Activated CD4-positive, alpha-beta T cell treated with anti-CD3 and anti-CD28 coated beads, Interleukin-2, amount 10 ng/mL, durations not matched to agents 7 days and 5 days (primary cell): ENCODE measurements at regions not wholly inside any gene's neighbourhood (a gene's known extent, or its start where the extent isn't known, plus 50 kb on each side); places are given as distances from the start of the nearest gene placed in this dataset.

Source experiments
- CTCF ChIA-PET: fragments of 350-600 bp; sonication (Branson Sonifier 250); formaldehyde crosslinking; loops from one replicate; lab custom pipeline; 2021; ENCODE audit warnings: antibody characterized with exemption; lab: Charles Lee
- POLR2A ChIA-PET: fragments of 350-600 bp; sonication (Branson Sonifier 250); formaldehyde crosslinking; loops from one replicate; lab custom pipeline; 2021; ENCODE audit warnings: antibody characterized with exemption; lab: Charles Lee
- DNase-seq: peaks from one replicate; pipeline ENCODE4 v3.0.0-alpha.2; 2020
- H3K27ac Mint-ChIP-seq: one replicate; pipeline ENCODE4 v1.8.0; 2021; ENCODE audit warnings: mild to moderate bottlenecking, moderate library complexity, mixed read lengths
- H3K27me3 Mint-ChIP-seq: one replicate; pipeline ENCODE4 v1.8.0; 2021; ENCODE audit warnings: mixed read lengths
- H3K36me3 Mint-ChIP-seq: one replicate; pipeline ENCODE4 v1.8.0; 2021; ENCODE audit warnings: low read depth, mixed read lengths
- H3K4me1 Mint-ChIP-seq: one replicate; pipeline ENCODE4 v1.8.0; 2021; ENCODE audit warnings: mixed read lengths
- H3K4me3 Mint-ChIP-seq: one replicate; pipeline ENCODE4 v1.8.0; 2021; ENCODE audit warnings: mild to moderate bottlenecking, moderate library complexity, mixed read lengths
- H3K9me3 Mint-ChIP-seq: one replicate; pipeline ENCODE4 v1.8.0; 2021; ENCODE audit warnings: mixed read lengths

DNA sequence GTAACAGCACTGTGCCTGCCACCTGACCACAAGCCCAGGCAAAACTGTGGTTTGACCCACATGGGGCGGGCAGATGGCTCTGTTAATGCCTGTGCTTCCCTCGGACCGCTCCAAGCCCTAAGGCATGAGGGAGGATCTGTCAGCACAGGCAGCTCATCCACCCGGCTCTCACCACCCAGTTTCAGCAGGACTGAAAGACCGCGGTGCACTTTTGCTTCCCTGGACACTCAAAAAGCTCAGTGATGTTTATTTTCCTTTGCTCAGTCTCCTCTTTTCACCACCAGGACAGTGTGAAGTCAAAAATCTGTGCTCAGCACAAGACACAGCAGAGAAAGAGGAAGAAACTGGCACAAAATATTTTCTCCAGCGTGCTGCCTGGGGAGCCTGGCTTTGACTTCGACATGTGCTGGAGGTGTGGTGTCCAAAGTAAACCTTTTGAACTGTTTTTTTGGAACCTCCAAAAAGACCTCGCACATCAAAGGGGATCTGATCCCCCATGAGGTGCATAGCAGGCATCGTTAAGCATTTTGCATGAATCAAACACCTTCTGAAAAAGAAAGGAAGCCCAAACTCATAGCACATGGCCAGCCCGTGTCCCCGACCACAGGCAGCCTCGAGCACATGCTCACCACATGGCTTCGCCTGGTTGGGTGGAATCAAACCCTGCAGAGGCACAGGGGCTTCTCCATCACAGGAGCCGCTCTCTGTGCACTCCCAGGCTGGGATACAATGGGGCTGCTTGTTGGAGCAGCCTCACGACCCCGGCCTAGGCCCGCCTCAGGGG is 441.7 kb upstream of the JARID2 start:
- Mint-ChIP-seq H3K4me1 (no peaks in the 10 kb centered on the region), H3K27me3 (no peaks in the 10 kb centered on the region), H3K4me3 (no peak overlapping the region), H3K9me3 (peaks cover 19% of the 10 kb centered on the region), H3K36me3 (peaks cover 11% of the 10 kb centered on the region), H3K27ac (no peak overlapping the region)
- ChIA-PET POLR2A (no interaction called here), CTCF (interaction anchor here (0.6 kb wide), 1 partner anchor 269 kb away, joined by 3 read pairs; no protein-coding TSS in a partner anchor)
- no peak for DNase-seq

DNA sequence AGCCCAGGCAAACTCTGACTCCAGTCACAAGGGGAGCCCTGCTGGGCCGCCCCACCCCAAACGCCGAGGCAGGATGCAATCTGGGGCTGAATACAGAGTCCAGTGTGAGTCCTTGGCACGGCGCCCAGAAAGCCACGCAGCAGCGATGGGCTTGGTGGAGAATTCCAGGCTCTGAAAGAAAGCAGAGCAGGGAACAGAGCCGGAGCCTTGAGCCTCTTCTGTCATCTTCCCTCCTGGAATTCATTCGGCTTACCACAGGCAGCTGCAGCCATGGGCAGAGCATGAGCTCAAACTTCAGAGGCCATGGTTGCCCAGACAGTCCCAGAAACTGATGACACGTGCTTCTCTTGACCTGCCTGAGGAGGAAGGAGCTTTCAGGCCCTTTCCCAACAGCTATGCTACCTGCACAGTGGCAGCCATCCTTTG is 441.1 kb upstream of the JARID2 start:
- POLR2A ChIA-PET, result no interaction called here
- Mint-ChIP-seq H3K9me3 (peaks cover 19% of the 10 kb centered on the region), H3K4me3 (no peak overlapping the region), H3K4me1 (no peaks in the 10 kb centered on the region), H3K36me3 (peaks cover 11% of the 10 kb centered on the region), H3K27me3 (no peaks in the 10 kb centered on the region), H3K27ac (no peak overlapping the region)
- DNase-seq, result no peak
- CTCF ChIA-PET, result interaction anchor here (0.6 to 1.2 kb wide), 2 partner anchors 15 to 428 kb away, joined by 3 to 5 read pairs; no protein-coding TSS in a partner anchor

DNA sequence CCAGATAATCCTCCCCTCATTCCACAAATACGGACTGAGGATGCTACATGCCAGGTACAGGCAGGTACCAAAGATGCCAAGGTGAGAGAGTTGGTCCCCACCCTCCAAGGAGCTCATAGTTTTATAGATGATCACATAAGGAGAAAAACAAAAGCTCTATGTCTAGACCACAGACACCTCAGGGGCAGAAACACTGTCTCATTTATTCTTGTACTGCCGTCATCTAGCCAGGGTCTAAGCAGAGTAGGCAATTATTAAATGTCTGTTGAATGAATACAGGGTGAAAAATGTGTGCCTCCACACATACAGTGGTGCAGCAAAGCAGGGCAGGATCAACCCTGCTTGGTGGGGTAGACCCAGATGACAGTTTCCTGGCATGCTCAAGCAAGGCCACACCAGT is 439.8 kb upstream of the JARID2 start:
- ChIA-PET CTCF (interaction anchor here (1.2 kb wide), 1 partner anchor 17 kb away, joined by 5 read pairs; no protein-coding TSS in a partner anchor), POLR2A (no interaction called here)
- no peaks in the 10 kb centered on the region for H3K27me3 Mint-ChIP-seq
- no peak overlapping the region for H3K27ac Mint-ChIP-seq
- H3K36me3 Mint-ChIP-seq, result peaks cover 11% of the 10 kb centered on the region
- no peaks in the 10 kb centered on the region for H3K4me1 Mint-ChIP-seq
- no peak overlapping the region for H3K4me3 Mint-ChIP-seq
- no peak for DNase-seq
- peaks cover 19% of the 10 kb centered on the region for H3K9me3 Mint-ChIP-seq

DNA sequence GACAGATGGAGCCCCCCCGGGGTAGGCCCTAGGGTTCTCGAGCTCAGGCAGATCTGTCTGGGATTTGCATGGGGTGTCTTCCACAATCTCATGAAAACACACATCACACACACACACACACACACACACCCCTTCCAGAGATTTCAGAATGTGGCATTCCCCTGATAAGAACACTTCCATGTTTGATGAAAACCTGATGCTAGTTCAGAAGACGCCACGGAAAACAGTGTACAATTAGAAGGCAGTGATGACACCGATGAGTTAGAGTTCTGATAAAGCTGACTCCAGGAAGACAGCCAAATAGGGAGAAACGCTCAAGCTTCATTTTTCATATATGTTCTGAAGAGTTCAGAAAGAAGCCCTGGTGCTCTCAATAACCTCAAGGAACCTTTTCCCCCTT is 438.7 kb upstream of the JARID2 start:
- CTCF ChIA-PET, result interaction anchor here (0.6 to 1.5 kb wide), 3 partner anchors 16 to 320 kb away, joined by 3 to 5 read pairs (median 3); no protein-coding TSS in a partner anchor
- POLR2A ChIA-PET, result no interaction called here
- no peaks in the 10 kb centered on the region for H3K27me3 Mint-ChIP-seq

DNA sequence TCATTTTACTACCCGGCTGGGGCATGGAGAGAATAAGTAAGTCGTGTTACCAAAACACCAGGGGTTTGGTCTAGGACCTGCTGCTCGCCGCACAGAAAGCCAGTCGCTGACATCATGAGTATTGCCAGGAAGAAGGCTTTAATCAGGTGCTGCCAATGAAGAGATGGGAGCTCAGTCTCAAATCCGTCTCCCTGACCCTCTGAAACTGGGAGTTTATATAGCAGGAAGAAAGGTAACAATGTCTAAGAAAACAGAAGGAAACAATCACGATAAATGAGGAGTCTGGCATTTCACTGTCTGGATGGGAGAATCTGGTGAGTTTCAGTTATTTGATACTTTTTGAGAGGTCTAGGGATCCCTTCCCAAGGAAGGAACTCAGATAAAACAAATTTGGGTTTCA is 437.9 kb upstream of the JARID2 start:
- Mint-ChIP-seq H3K9me3 (peaks cover 19% of the 10 kb centered on the region), H3K4me3 (no peak overlapping the region), H3K27ac (no peak overlapping the region), H3K36me3 (peaks cover 11% of the 10 kb centered on the region), H3K27me3 (no peaks in the 10 kb centered on the region), H3K4me1 (no peaks in the 10 kb centered on the region)
- ChIA-PET POLR2A (no interaction called here), CTCF (interaction anchor here (0.6 to 1.5 kb wide), 2 partner anchors 21 to 1031 kb away, joined by 3 read pairs; no protein-coding TSS in a partner anchor)
- no peak for DNase-seq

More for the DNA sequence above, 438.7 kb upstream of the JARID2 start:
- Mint-ChIP-seq H3K4me1 (no peaks in the 10 kb centered on the region), H3K27ac (no peak overlapping the region), H3K9me3 (peaks cover 19% of the 10 kb centered on the region), H3K36me3 (peaks cover 11% of the 10 kb centered on the region), H3K4me3 (no peak overlapping the region)
- no peak for DNase-seq

DNA sequence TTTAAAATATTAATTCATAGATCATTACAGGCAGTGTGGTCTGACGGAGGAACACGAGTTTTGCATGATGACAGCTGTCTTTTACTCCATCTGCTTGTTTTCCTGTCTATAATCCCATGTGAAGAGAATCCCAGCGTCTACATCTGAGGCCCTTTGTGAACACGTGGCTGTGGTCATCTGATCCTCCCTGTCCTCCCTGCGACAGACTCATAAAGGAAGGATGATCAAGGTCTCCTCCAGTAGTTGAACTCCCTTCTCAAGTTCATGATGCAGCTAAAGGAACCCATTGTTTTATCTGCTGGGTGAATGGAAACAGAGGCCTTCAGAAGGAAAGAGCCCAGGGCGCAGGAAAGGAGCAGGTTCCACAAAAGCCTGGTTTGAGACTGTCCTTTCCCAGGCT is 435.8 kb upstream of the JARID2 start:
- H3K27ac Mint-ChIP-seq, result no peak overlapping the region
- DNase-seq, result no peak
- POLR2A ChIA-PET, result no interaction called here
- H3K27me3 Mint-ChIP-seq, result no peaks in the 10 kb centered on the region
- H3K36me3 Mint-ChIP-seq, result peaks cover 11% of the 10 kb centered on the region
- H3K4me1 Mint-ChIP-seq, result no peaks in the 10 kb centered on the region
- CTCF ChIA-PET, result no interaction called here
- no peak overlapping the region for H3K4me3 Mint-ChIP-seq
- peaks cover 19% of the 10 kb centered on the region for H3K9me3 Mint-ChIP-seq

DNA sequence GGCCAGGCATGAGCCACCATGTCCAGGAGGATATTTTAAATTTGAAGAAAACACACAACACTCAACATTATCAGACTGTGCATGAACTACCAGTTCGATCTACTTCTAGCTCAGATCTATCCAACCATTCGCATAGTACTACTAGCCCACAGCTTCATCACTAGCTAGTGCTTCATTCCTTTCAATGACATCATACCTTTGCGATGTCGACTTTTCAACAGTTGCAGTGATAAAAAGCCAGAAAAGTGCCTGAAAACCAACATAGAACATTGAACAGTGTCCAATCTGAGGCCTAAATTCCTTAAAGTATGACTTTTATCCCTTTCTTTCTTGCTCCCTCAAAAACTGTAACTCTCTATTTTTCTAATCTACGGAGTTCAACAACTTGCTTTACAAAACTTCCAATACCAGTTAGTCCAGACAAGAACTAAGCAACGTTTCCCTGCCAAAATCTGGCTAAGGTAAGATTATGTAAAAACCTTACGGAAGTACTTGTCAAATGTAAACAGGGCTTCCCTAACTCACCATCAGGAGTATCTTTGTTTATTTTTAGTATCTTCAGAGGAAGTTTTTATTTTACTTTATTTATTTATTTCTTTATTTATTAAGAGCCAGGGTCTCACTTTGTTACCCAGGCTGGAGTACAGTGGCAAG is 434.0 kb upstream of the JARID2 start:
- Mint-ChIP-seq H3K27ac (no peak overlapping the region), H3K27me3 (no peaks in the 10 kb centered on the region), H3K4me1 (no peaks in the 10 kb centered on the region), H3K9me3 (peaks cover 9% of the 10 kb centered on the region), H3K4me3 (no peak overlapping the region), H3K36me3 (peaks cover 8% of the 10 kb centered on the region)
- DNase-seq, result no peak
- ChIA-PET POLR2A (no interaction called here), CTCF (interaction anchor here (0.5 to 0.8 kb wide), 2 partner anchors 11 to 20 kb away, joined by 3 read pairs; no protein-coding TSS in a partner anchor)

DNA sequence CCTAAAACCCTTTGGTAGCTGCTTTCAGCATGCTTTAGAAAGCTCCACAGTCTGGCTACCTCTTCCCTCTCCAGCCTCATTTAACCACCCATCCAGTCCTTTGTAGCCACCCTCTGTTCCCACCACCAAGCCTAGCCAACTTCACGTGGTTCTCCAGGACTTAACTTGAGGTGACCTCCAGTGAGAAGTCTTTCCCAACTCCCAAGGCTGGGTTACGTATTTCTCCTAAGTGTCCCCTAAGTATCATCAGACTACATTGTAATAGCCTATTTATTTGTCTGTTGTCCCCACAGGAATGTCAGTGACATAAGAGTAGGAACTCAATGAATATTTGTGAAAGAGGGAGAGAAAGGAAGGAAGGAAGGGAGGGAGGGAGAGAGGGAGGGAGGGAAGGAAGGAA is 431.9 kb upstream of the JARID2 start:
- no peak overlapping the region for H3K4me3 Mint-ChIP-seq
- peaks cover 3% of the 10 kb centered on the region for H3K9me3 Mint-ChIP-seq
- no peaks in the 10 kb centered on the region for H3K27me3 Mint-ChIP-seq
- peaks cover 3% of the 10 kb centered on the region for H3K36me3 Mint-ChIP-seq
- H3K27ac Mint-ChIP-seq, result no peak overlapping the region
- ChIA-PET CTCF (no interaction called here), POLR2A (no interaction called here)
- no peak for DNase-seq
- H3K4me1 Mint-ChIP-seq, result no peaks in the 10 kb centered on the region

DNA sequence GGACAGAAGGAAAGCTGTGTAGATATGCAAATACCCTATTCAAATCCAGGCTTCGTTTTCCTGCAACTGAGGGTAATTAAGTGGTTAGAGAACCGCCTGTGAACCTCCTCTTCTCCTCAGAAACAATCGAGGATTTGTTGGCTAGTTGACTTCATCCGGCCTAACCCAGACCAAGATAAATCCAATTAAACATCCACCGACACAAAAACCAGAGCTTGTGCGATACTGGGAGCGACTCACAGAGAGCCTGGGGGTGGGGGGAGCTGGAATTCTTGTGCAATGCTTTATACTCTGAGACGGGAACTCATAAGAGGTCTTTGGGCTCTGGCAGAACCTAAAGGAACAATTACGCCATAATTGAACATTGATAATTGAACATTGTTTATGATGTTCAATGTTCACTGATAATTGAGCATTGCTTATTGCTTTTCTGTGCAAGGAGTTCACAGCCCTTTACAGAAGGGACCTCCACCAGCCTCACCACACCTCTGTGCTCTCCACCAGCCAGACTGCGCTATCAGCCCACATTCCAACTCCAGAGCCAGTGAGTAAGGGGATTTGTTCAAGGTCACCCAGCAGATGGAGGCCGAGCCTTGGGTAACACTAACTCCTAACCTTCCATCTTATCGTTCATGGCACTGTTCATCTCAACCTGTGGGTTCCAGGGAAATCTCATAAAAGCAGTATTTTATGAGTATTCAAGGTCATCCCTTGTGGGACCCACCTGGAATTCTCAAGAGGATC is 429.6 kb upstream of the JARID2 start:
- H3K36me3 Mint-ChIP-seq, result peaks cover 8% of the 10 kb centered on the region
- no peaks in the 10 kb centered on the region for H3K27me3 Mint-ChIP-seq
- no peak overlapping the region for H3K27ac Mint-ChIP-seq
- H3K4me3 Mint-ChIP-seq, result no peak overlapping the region
- ChIA-PET CTCF (no interaction called here), POLR2A (no interaction called here)
- peaks cover 5% of the 10 kb centered on the region for H3K4me1 Mint-ChIP-seq
- no peak for DNase-seq
- peaks cover 11% of the 10 kb centered on the region for H3K9me3 Mint-ChIP-seq

DNA sequence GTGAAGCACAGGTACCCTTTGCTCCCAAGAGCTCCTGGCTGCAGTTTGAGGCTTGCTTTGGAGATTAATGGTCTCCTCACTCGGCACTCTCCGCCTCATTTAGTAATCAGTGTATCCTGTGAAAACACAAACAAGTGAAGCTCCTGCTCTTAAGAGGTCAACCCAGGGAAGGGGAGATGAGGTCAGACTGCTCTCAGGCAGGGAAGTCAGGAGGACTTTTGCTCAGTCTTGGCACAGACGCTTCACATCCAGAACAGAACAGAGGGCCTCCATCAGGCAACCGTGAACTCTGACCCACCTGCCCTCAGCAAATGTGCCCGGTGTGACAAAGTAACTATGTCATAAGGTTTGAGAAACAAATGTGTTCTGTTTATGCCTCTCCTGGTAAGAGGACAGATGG is 428.8 kb upstream of the JARID2 start:
- ChIA-PET CTCF (no interaction called here), POLR2A (no interaction called here)
- Mint-ChIP-seq H3K9me3 (peaks cover 11% of the 10 kb centered on the region), H3K27me3 (no peaks in the 10 kb centered on the region), H3K4me3 (no peak overlapping the region), H3K27ac (no peak overlapping the region), H3K36me3 (peaks cover 8% of the 10 kb centered on the region), H3K4me1 (peaks cover 5% of the 10 kb centered on the region)
- DNase-seq, result no peak

DNA sequence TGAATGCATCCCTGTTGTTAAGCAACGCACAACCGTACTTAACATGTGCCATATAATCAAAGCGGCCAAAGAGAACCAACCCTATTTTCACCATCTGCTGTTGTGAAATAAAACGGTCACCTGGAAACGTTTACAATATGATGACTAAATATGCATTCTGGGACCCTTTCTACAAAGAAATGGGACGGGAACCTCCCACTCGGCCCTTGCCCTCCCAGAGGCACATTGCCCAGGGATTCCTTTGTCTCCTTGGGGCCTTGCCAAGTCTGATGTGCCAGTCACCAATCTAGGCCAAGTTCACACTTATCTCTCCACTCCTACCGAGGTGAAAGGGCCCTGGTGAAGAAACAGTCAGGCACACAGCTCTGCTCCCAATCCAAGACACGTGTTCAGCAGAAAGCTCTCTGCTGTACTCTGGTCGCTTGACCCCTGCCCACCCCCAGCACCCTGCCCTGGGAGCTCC is 427.4 kb upstream of the JARID2 start:
- Mint-ChIP-seq H3K36me3 (peaks cover 8% of the 10 kb centered on the region), H3K27me3 (no peaks in the 10 kb centered on the region), H3K9me3 (peaks cover 11% of the 10 kb centered on the region), H3K27ac (no peak overlapping the region), H3K4me3 (no peak overlapping the region), H3K4me1 (peaks cover 5% of the 10 kb centered on the region)
- DNase-seq, result no peak
- CTCF ChIA-PET, result interaction anchor here (1.0 kb wide), 1 partner anchor 17 kb away, joined by 3 read pairs; no protein-coding TSS in a partner anchor
- POLR2A ChIA-PET, result no interaction called here

DNA sequence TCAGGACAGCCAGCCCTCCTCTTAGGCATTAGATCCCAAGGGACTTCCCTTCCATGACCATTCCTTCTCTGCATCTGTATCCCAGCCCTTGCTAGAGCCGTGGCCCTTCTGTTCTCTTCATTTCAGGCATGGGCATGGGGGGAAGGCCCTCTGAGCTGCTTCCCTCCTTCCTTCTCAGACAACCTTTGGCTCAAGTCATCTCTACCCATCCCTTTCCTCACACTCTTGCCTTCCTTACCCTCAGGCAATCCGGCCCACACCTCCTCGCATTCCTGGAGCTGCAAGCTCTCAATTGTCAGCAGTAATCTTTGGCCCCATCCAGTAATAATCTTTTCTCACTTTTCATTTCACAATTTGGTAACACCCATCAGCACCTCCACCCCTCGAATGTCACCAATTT is 426.9 kb upstream of the JARID2 start:
- ChIA-PET CTCF (interaction anchor here (1.0 kb wide), 1 partner anchor 17 kb away, joined by 3 read pairs; no protein-coding TSS in a partner anchor), POLR2A (no interaction called here)
- no peak for DNase-seq
- no peak overlapping the region for H3K27ac Mint-ChIP-seq
- H3K4me1 Mint-ChIP-seq, result peaks cover 5% of the 10 kb centered on the region
- H3K27me3 Mint-ChIP-seq, result no peaks in the 10 kb centered on the region
- H3K9me3 Mint-ChIP-seq, result peaks cover 11% of the 10 kb centered on the region
- no peak overlapping the region for H3K4me3 Mint-ChIP-seq
- H3K36me3 Mint-ChIP-seq, result peaks cover 8% of the 10 kb centered on the region
